Amniotic stem cell (primary cell): ENCODE measurements at regions not wholly inside any gene's neighbourhood (a gene's known extent, or its start where the extent isn't known, plus 50 kb on each side); places are given as distances from the start of the nearest gene placed in this dataset.

Experiments
- DNase-seq: peaks from one replicate; lab custom pipeline; 2025; lab: John Stamatoyannopoulos, UW

- no peak for DNase-seq
Observed at GRCh38 chr2:57886161-57886786, 160.3 kb upstream of the VRK2 start.

GRCh38 chr2:57888463-57888862, 158.1 kb upstream of the VRK2 start:
- DNase-seq = no peak

GRCh38 chr2:57890464-57890863, 156.1 kb upstream of the VRK2 start:
- DNase-seq = no peak

GRCh38 chr2:57891086-57891712, 155.4 kb upstream of the VRK2 start:
- DNase-seq = no peak

GRCh38 chr2:57892920-57893319, 153.7 kb upstream of the VRK2 start:
- DNase-seq = no peak

GRCh38 chr2:57893347-57893746, 153.3 kb upstream of the VRK2 start:
- DNase-seq = no peak

- DNase-seq = no peak
Observed at GRCh38 chr2:57893786-57894185, 152.8 kb upstream of the VRK2 start.

- DNase-seq = no peak
Observed at GRCh38 chr2:57894381-57894780, 152.2 kb upstream of the VRK2 start.

- DNase-seq = no peak
Observed at GRCh38 chr2:57897920-57898319, 148.7 kb upstream of the VRK2 start.

GRCh38 chr2:57899898-57900297, 146.7 kb upstream of the VRK2 start:
- no peak for DNase-seq

- no peak for DNase-seq
Observed at GRCh38 chr2:57902578-57902977, 144.0 kb upstream of the VRK2 start.

GRCh38 chr2:57906152-57906732, 140.4 kb upstream of the VRK2 start:
- no peak for DNase-seq

- no peak for DNase-seq
Observed at GRCh38 chr2:57907411-57907810, 139.2 kb upstream of the VRK2 start.

GRCh38 chr2:57908736-57909161, 137.9 kb upstream of the VRK2 start:
- no peak for DNase-seq

GRCh38 chr2:57918126-57918525, 128.5 kb upstream of the VRK2 start:
- DNase-seq = no peak

GRCh38 chr2:57920342-57920939, 126.2 kb upstream of the VRK2 start:
- no peak for DNase-seq

- no peak for DNase-seq
Observed at GRCh38 chr2:57934659-57935058, 111.9 kb upstream of the VRK2 start.

GRCh38 chr2:57936216-57936615, 110.4 kb upstream of the VRK2 start:
- DNase-seq = no peak

GRCh38 chr2:57937456-57937855, 109.2 kb upstream of the VRK2 start:
- DNase-seq = no peak

- DNase-seq = no peak
Observed at GRCh38 chr2:57941816-57942215, 104.8 kb upstream of the VRK2 start.

GRCh38 chr2:57943315-57943714, 103.3 kb upstream of the VRK2 start:
- DNase-seq = no peak

- DNase-seq = no peak
Observed at GRCh38 chr2:57947398-57947797, 99.2 kb upstream of the VRK2 start.

- DNase-seq = no peak
Observed at GRCh38 chr2:57954020-57954419, 92.6 kb upstream of the VRK2 start.
